K562 (cell line): ENCODE measurements at regions not wholly inside any gene's neighbourhood (a gene's known extent, or its start where the extent isn't known, plus 50 kb on each side); places are given as distances from the start of the nearest gene placed in this dataset.

Experiments
- ATAC-seq: fragments of 200-7000 bp; cut with Tn5 transposase; 3 replicates; pipeline ENCODE4 v1.9.1; 2020; ENCODE audit warnings: moderate library complexity
- BruUV-seq: library from RNA; stranded (reverse); fragments of 400-500 nt; replicated peaks from 2 replicates; lab custom pipeline; 2021; lab: Mats Ljungman, UMichigan
- CTCF ChIA-PET: fragments of 300-600 bp; formaldehyde crosslinking; extraction: SDS; loops from one replicate; lab custom pipeline; 2021; ENCODE audit warnings: low intra/inter-chr PET ratio; lab: Yijun Ruan, JAX
- POLR2A ChIA-PET: fragments of 300-600, 350-650 bp; sonication (Branson Sonifier 250); formaldehyde crosslinking; extraction: SDS; loops from one replicate; lab custom pipeline; 2021; ENCODE audit warnings: antibody characterized with exemption, inconsistent platforms; lab: Yijun Ruan, JAX
- DNase-seq, 4 experiments: peaks; one replicate each; pipeline versions ENCODE4 v3.0.0 to v3.0.0-alpha.2; 2011 to 2018; ENCODE audit warnings: low spot score in 3 of 4, mixed read lengths in 3 of 4; ENCODE audit errors: extremely low read depth in 1 of 4
- FAIRE-seq: peaks from 2 replicates; lab custom pipeline; 2011; peaks lifted over from hg19 to GRCh38; lab: Jason Lieb, UNC
- H2AFZ ChIP-seq: 2 replicates; pipeline ENCODE4 v1.6.0; 2011; ENCODE audit warnings: low read depth, low read length, control low read depth, inconsistent platforms
- H3K27ac ChIP-seq: fragments of 200-600 bp; 3 replicates; pipeline ENCODE4 v1.8.0; 2011; ENCODE audit warnings: low read depth, mild to moderate bottlenecking, control low read depth, inconsistent platforms, low read length, moderate library complexity, mixed read lengths; ENCODE audit errors: extremely low read depth
- H3K27me3 ChIP-seq, 2 experiments: fragments of 300-600 bp in 1 of 2; 2 replicates in 1 of 2; 3 replicates in 1 of 2; pipeline versions ENCODE4 v1.6.0 to v1.8.0; 2011; ENCODE audit warnings: inconsistent platforms in 2 of 2, low read length in 2 of 2, mild to moderate bottlenecking in 1 of 2, mixed read lengths in 1 of 2, moderate library complexity in 1 of 2; ENCODE audit not compliant: control insufficient read depth in 2 of 2, insufficient read depth in 2 of 2
- H3K36me3 ChIP-seq: fragments of 300-600 bp; 3 replicates; pipeline ENCODE4 v1.8.0; 2011; ENCODE audit warnings: mild to moderate bottlenecking, low read length, inconsistent platforms; ENCODE audit not compliant: control insufficient read depth, insufficient read depth
- H3K4me1 ChIP-seq, 2 experiments: fragments of 200-600 bp in 1 of 2; replicated peaks in 1 of 2; 2 replicates in 1 of 2; 3 replicates in 1 of 2; pipeline versions ENCODE4 v1.5.1 to v1.8.0; 2011; ENCODE audit warnings: inconsistent platforms in 2 of 2, low read length in 2 of 2, mild to moderate bottlenecking in 1 of 2, mixed read lengths in 1 of 2, moderate library complexity in 1 of 2; ENCODE audit not compliant: control insufficient read depth in 2 of 2, insufficient read depth in 2 of 2
- H3K4me2 ChIP-seq: 2 replicates; pipeline ENCODE4 v1.6.1; 2011; ENCODE audit warnings: low read length, control low read depth, inconsistent platforms, mixed read lengths; ENCODE audit not compliant: insufficient read depth
- H3K4me3 ChIP-seq: fragments of 200-600 bp; sonication (generic), shearing (Covaris generic); 2 replicates; pipeline ENCODE4 v1.5.1; 2016; ENCODE audit warnings: control low read depth, inconsistent platforms
- H3K79me2 ChIP-seq: fragments of 200-600 bp; 3 replicates; pipeline ENCODE4 v1.8.0; 2011; ENCODE audit warnings: low read length, inconsistent platforms; ENCODE audit not compliant: control insufficient read depth, insufficient read depth
- H3K9ac ChIP-seq, 2 experiments: 2 replicates each; pipeline versions ENCODE4 v1.6.0 to v1.6.1; 2011; ENCODE audit warnings: low read depth in 2 of 2, low read length in 2 of 2, control low read depth in 1 of 2, inconsistent platforms in 1 of 2, mild to moderate bottlenecking in 1 of 2, mixed read lengths in 1 of 2; ENCODE audit not compliant: insufficient read depth in 1 of 2
- H3K9me1 ChIP-seq: one replicate; pipeline ENCODE4 v1.6.0; 2011; ENCODE audit warnings: inconsistent platforms, mild to moderate bottlenecking, low read length, moderate library complexity; ENCODE audit not compliant: control insufficient read depth, insufficient read depth
- H3K9me3 ChIP-seq: replicated peaks from 2 replicates; pipeline ENCODE4 v1.5.1; 2011; ENCODE audit warnings: low read depth, low read length, inconsistent platforms; ENCODE audit not compliant: control insufficient read depth, insufficient read depth
- H4K20me1 ChIP-seq: replicated peaks from 2 replicates; pipeline ENCODE4 v1.6.1; 2011; ENCODE audit warnings: low read length, inconsistent platforms, mixed read lengths; ENCODE audit not compliant: control insufficient read depth, insufficient read depth
- BRF2 ChIP-seq: IDR thresholded peaks from 3 replicates; pipeline ENCODE4 v1.6.1; 2011; ENCODE audit warnings: borderline replicate concordance, mild to moderate bottlenecking; ENCODE audit not compliant: insufficient read length, insufficient read depth
- CBFA2T3 ChIP-seq: fragments of 450-650 bp; IDR thresholded peaks from 2 replicates; pipeline ENCODE4 v1.6.1; 2017
- CBFB ChIP-seq: sonication (generic); formaldehyde crosslinking; IDR thresholded peaks from 2 replicates; pipeline ENCODE4 v1.4.0; 2020; ENCODE audit warnings: mild to moderate bottlenecking, missing genetic modification reagents
- CCNT2 ChIP-seq: IDR thresholded peaks from 2 replicates; pipeline ENCODE4 v1.6.1; 2011; ENCODE audit warnings: borderline replicate concordance, low read depth, mild to moderate bottlenecking, moderate library complexity, mixed read lengths, low read length; ENCODE audit not compliant: insufficient read length; ENCODE audit errors: extremely low read depth
- ERF ChIP-seq: fragments of 450-650 bp; formaldehyde crosslinking; IDR thresholded peaks from 2 replicates; pipeline ENCODE4 v1.4.0; 2020; ENCODE audit warnings: mild to moderate bottlenecking, mixed read lengths
- FOXA3 ChIP-seq, 2 experiments: fragments of 450-650 bp in 1 of 2; sonication (generic) in 1 of 2; formaldehyde crosslinking; IDR thresholded peaks in 1 of 2; conservative IDR thresholded peaks in 1 of 2; 2 replicates each; pipeline versions ENCODE4 v1.4.0 to v1.8.0; 2020 to 2022; ENCODE audit warnings: mild to moderate bottlenecking in 2 of 2, missing genetic modification reagents in 1 of 2
- FOXK2 ChIP-seq, 2 experiments: fragments of 450-650 bp; IDR thresholded peaks in 1 of 2; conservative IDR thresholded peaks in 1 of 2; 2 replicates each; pipeline ENCODE4 v1.6.1; 2016; ENCODE audit warnings: low read depth in 2 of 2, mild to moderate bottlenecking in 1 of 2
- MAFF ChIP-seq: IDR thresholded peaks from 2 replicates; pipeline ENCODE4 v1.6.1; 2012; ENCODE audit warnings: low read length, improper control_type of control experiment
- NFIX ChIP-seq: fragments of 250-450 bp; sonication (Bioruptor Pico); IDR thresholded peaks from 2 replicates; pipeline ENCODE4 v1.4.0; 2020; ENCODE audit warnings: low read depth, mild to moderate bottlenecking, moderate library complexity
- PURB ChIP-seq: sonication (generic); formaldehyde crosslinking; IDR thresholded peaks from 2 replicates; pipeline ENCODE4 v1.9.0; 2021; ENCODE audit warnings: low read depth, mild to moderate bottlenecking, missing genetic modification reagents
- RBM14 ChIP-seq: fragments of 200-400 bp; formaldehyde crosslinking; IDR thresholded peaks from 2 replicates; pipeline ENCODE4 v1.6.1; 2018; ENCODE audit warnings: low read depth, mild to moderate bottlenecking, low read length, moderate library complexity, borderline replicate concordance; ENCODE audit not compliant: insufficient read depth
- RCOR1 ChIP-seq, 2 experiments: IDR thresholded peaks; 2 replicates each; pipeline ENCODE4 v1.6.1; 2012; ENCODE audit warnings: low read depth in 2 of 2, low read length in 2 of 2, borderline replicate concordance in 1 of 2, improper control_type of control experiment in 1 of 2
- STAT5A ChIP-seq: IDR thresholded peaks from 2 replicates; pipeline ENCODE4 v1.6.1; 2012; ENCODE audit warnings: low read length, inconsistent platforms, borderline replicate concordance
- YBX1 ChIP-seq: fragments of 450-650 bp; IDR thresholded peaks from 2 replicates; pipeline ENCODE4 v1.7.1; 2016; ENCODE audit warnings: mild to moderate bottlenecking
- WGBS: fragments of 100-300 bp; shearing (Covaris generic); methylation state at CpG from one replicate; pipeline ENCODE4 v1.1.6; 2016; ENCODE audit warnings: low coverage, mixed read lengths; ENCODE audit not compliant: insufficient coverage; ENCODE audit errors: missing lambda C conversion rate; 5-methylcytosine and 5-hydroxymethylcytosine counted together
- in situ Hi-C: fragments of 300-500 bp; cut with MboI; formaldehyde crosslinking; loops from 4 replicates; pipeline ENCODE4 v1.15.0; 2018; ENCODE audit warnings: inconsistent platforms, mixed read lengths
- intact Hi-C: fragments of 100-400 bp; cut with micrococcal nuclease; formaldehyde crosslinking; loops from 2 replicates; pipeline ENCODE4 v1.14.2; 2022
- TF ChIP-seq, protein P1 (sequence below): fragments of 250-450 bp; sonication (Bioruptor Pico); IDR thresholded peaks from 2 replicates; pipeline ENCODE4 v1.8.0; 2022; ENCODE audit warnings: moderate library complexity, mild to moderate bottlenecking, inconsistent platforms
- TF ChIP-seq, protein P2 (sequence below): fragments of 250-450 bp; sonication (Bioruptor Pico); IDR thresholded peaks from 2 replicates; pipeline ENCODE4 v1.4.0; 2020

GRCh38 chr14:101360054-101360911 is 201.0 kb upstream of the DIO3 start:
- peaks cover 25 to 30% of the 10 kb centered on the region in 2 experiments; a peak in 4 of 5 replicates for H3K4me1 ChIP-seq
- BruUV-seq: no TSS peak
- ChIA-PET CTCF (no interaction called here), POLR2A (interaction anchor here (0.5 to 0.6 kb wide), 2 partner anchors 107 to 675 kb away, joined by 3 read pairs; no protein-coding TSS in a partner anchor)
- H3K9me3 ChIP-seq: no peaks in the 10 kb centered on the region; the same call in 1 of the 2 replicates
- peak overlapping the region; percentile 63 for H2AFZ ChIP-seq
- H3K36me3 ChIP-seq: no peaks in the 10 kb centered on the region
- no peaks in the 10 kb centered on the region for H4K20me1 ChIP-seq
- intact Hi-C loops: loop anchor here (5.0 kb wide), 1 partner anchor 267 kb away; no protein-coding TSS in a partner anchor
- no peak overlapping the region for H3K9ac ChIP-seq
- H3K9me1 ChIP-seq: no peaks in the 10 kb centered on the region
- in situ Hi-C loops: no loop called here
- peak overlapping the region; percentile 48; the same call in 2 of the 3 replicates for H3K27ac ChIP-seq
- WGBS: 20% methylated on average over 11 of the region's 21 CpGs
- FAIRE-seq (peak; percentile 86), ATAC-seq (peak; percentile 93), DNase-seq (peak; percentile 58 to 84 (median 64))
- H3K4me2 ChIP-seq: peak overlapping the region; percentile 29
- H3K4me3 ChIP-seq: no peak overlapping the region
- peaks cover 0 to 18% of the 10 kb centered on the region in 2 experiments; a peak in 2 of 5 replicates for H3K27me3 ChIP-seq
- no peaks in the 10 kb centered on the region for H3K79me2 ChIP-seq
- TF ChIP-seq ERF (CRISPR knock-in tag) (no peak), MAFF (no peak), RBM14 (no peak), FOXK2 (conservative IDR thresholded peaks at IDR 0.05 in 1 of 2, IDR thresholded peaks at IDR 0.05 in 1 of 2; ENCODE audit: low read depth in 2 of 2) (peak; percentile 92 to 93), FOXA3 (CRISPR knock-in tag; conservative IDR thresholded peaks at IDR 0.05 in 1 of 2, IDR thresholded peaks at IDR 0.05 in 1 of 2) (peak; percentile 79 to 96), PURB (CRISPR knock-in tag) (no peak), STAT5A (peak; percentile 43; the same call in 1 of the 2 replicates), NFIX (CRISPR knock-in tag) (no peak), CBFB (CRISPR knock-in tag) (no peak), BRF2 (no peak), CCNT2 (peak; percentile 28), YBX1 (no peak), RCOR1 (IDR thresholded peaks at IDR 0.05; ENCODE audit: borderline replicate concordance in 1 of 2, low read depth in 2 of 2, low read length in 2 of 2) (peak in 1 of 2 experiments; percentile 85; a peak in 2 of 4 replicates), CBFA2T3 (peak; percentile 96)
- TF ChIP-seq, protein P1, sequence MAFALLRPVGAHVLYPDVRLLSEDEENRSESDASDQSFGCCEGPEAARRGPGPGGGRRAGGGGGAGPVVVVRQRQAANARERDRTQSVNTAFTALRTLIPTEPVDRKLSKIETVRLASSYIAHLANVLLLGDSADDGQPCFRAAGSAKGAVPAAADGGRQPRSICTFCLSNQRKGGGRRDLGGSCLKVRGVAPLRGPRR (CRISPR knock-in tag): no peak
- TF ChIP-seq, protein P2, sequence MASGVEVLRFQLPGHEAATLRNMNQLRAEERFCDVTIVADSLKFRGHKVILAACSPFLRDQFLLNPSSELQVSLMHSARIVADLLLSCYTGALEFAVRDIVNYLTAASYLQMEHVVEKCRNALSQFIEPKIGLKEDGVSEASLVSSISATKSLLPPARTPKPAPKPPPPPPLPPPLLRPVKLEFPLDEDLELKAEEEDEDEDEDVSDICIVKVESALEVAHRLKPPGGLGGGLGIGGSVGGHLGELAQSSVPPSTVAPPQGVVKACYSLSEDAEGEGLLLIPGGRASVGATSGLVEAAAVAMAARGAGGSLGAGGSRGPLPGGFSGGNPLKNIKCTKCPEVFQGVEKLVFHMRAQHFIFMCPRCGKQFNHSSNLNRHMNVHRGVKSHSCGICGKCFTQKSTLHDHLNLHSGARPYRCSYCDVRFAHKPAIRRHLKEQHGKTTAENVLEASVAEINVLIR: no peak
